Neutrophil (primary cell): ENCODE measurements at regions not wholly inside any gene's neighbourhood (a gene's known extent, or its start where the extent isn't known, plus 50 kb on each side); places are given as distances from the start of the nearest gene placed in this dataset.

Experiments
- H3K27ac ChIP-seq: fragments of 200-600 bp; sonication (generic); 2 replicates; pipeline ENCODE4 v1.5.1; 2016; ENCODE audit warnings: mild to moderate bottlenecking, moderate library complexity
- H3K27me3 ChIP-seq: fragments of 200-600 bp; sonication (generic); 2 replicates; pipeline ENCODE4 v1.6.0; 2016; ENCODE audit warnings: mild to moderate bottlenecking
- H3K36me3 ChIP-seq: fragments of 200-600 bp; sonication (generic); 2 replicates; pipeline ENCODE4 v1.5.1; 2017
- H3K4me1 ChIP-seq, 2 experiments: fragments of 200-600 bp in 1 of 2; sonication (generic) in 1 of 2; 1 replicate in 1 of 2; 2 replicates in 1 of 2; pipeline versions ENCODE4 v1.5.1 to v1.6.1; 2013 to 2016; ENCODE audit warnings: low read depth in 1 of 2, low read length in 1 of 2, mild to moderate bottlenecking in 1 of 2, moderate library complexity in 1 of 2; ENCODE audit not compliant: control insufficient read depth in 1 of 2, insufficient read depth in 1 of 2
- H3K4me3 ChIP-seq, 2 experiments: fragments of 200-600 bp in 1 of 2; sonication (generic) in 1 of 2; 1 replicate in 1 of 2; 2 replicates in 1 of 2; pipeline ENCODE4 v1.5.1; 2013 to 2016; ENCODE audit warnings: low read depth in 1 of 2, low read length in 1 of 2, mild to moderate bottlenecking in 1 of 2, moderate library complexity in 1 of 2
- H3K9me3 ChIP-seq: fragments of 200-600 bp; sonication (generic); 2 replicates; pipeline ENCODE4 v1.5.1; 2016
- CTCF ChIP-seq: fragments of 200-600 bp; sonication (generic); IDR thresholded peaks from 2 replicates; pipeline ENCODE4 v1.5.1; 2016; ENCODE audit warnings: antibody characterized with exemption

- Histone ChIP-seq H3K27ac (no peak overlapping the region), H3K4me3 (no peak overlapping the region), H3K36me3 (no peaks in the 10 kb centered on the region), H3K4me1 (no peaks in the 10 kb centered on the region), H3K27me3 (no peaks in the 10 kb centered on the region), H3K9me3 (no peaks in the 10 kb centered on the region)
- TF ChIP-seq CTCF = no peak
Observed at GRCh38 chr3:18007980-18008379, 265.5 kb upstream of the TBC1D5 start.

- Histone ChIP-seq H3K4me1 (no peaks in the 10 kb centered on the region), H3K36me3 (no peaks in the 10 kb centered on the region), H3K27me3 (no peaks in the 10 kb centered on the region), H3K9me3 (no peaks in the 10 kb centered on the region), H3K27ac (no peak overlapping the region), H3K4me3 (no peak overlapping the region)
- no peak for TF ChIP-seq CTCF
Observed at GRCh38 chr3:17995769-17996168, 253.3 kb upstream of the TBC1D5 start.

GRCh38 chr3:17994167-17994566, 251.7 kb upstream of the TBC1D5 start:
- no peak for TF ChIP-seq CTCF
- H3K36me3 ChIP-seq = no peaks in the 10 kb centered on the region
- no peak overlapping the region for H3K27ac ChIP-seq
- no peaks in the 10 kb centered on the region for H3K4me1 ChIP-seq
- no peaks in the 10 kb centered on the region for H3K27me3 ChIP-seq
- no peaks in the 10 kb centered on the region for H3K9me3 ChIP-seq
- H3K4me3 ChIP-seq = no peak overlapping the region

GRCh38 chr3:17990390-17990789, 248.0 kb upstream of the TBC1D5 start:
- Histone ChIP-seq H3K4me3 (no peak overlapping the region), H3K36me3 (no peaks in the 10 kb centered on the region), H3K9me3 (no peaks in the 10 kb centered on the region), H3K27me3 (no peaks in the 10 kb centered on the region), H3K4me1 (no peaks in the 10 kb centered on the region), H3K27ac (no peak overlapping the region)
- no peak for TF ChIP-seq CTCF

- Histone ChIP-seq H3K27me3 (no peaks in the 10 kb centered on the region), H3K36me3 (no peaks in the 10 kb centered on the region), H3K4me1 (peaks cover 6 to 13% of the 10 kb centered on the region in 2 experiments), H3K4me3 (no peak overlapping the region), H3K9me3 (no peaks in the 10 kb centered on the region), H3K27ac (no peak overlapping the region)
- TF ChIP-seq CTCF = no peak
Observed at GRCh38 chr3:17986348-17986816, 244.0 kb upstream of the TBC1D5 start.
